ENCODE measurements at regions not wholly inside any gene's neighbourhood (a gene's known extent, or its start where the extent isn't known, plus 50 kb on each side); places are given as distances from the start of the nearest gene placed in this dataset.

GRCh38 chr3:177931346-177931745 is 604.9 kb upstream of the KCNMB2 start:
- intact Hi-C loops (cut with DNase I; ENCODE audit: low total_unique reads) = no loop called here
- TF ChIP-seq POLR2A (IDR thresholded peaks at IDR 0.05) = no peak
- TF ChIP-seq CTCF (IDR thresholded peaks at IDR 0.05 in 4 of 5, conservative IDR thresholded peaks at IDR 0.05 in 1 of 5) = no peak
- in situ Hi-C loops (cut with MboI; ENCODE audit: low sequenced_read_pairs in 4 of 4) = no loop called here
- Histone ChIP-seq H3K9me3 (no peaks in the 10 kb centered on the region), H3K4me1 (peaks cover 15 to 40% of the 10 kb centered on the region in 2 donors), H3K4me3 (no peak overlapping the region), H3K27me3 (no peaks in the 10 kb centered on the region), H3K27ac (no peak overlapping the region), H3K36me3 (no peaks in the 10 kb centered on the region)
- ATAC-seq (no peak), DNase-seq (no peak)

- Histone ChIP-seq H3K27me3 (no peaks in the 10 kb centered on the region), H3K27ac (no peak overlapping the region), H3K4me3 (no peak overlapping the region), H3K36me3 (no peaks in the 10 kb centered on the region), H3K4me1 (peaks cover 15 to 40% of the 10 kb centered on the region in 2 donors), H3K9me3 (no peaks in the 10 kb centered on the region)
- DNase-seq (no peak), ATAC-seq (no peak)
- TF ChIP-seq CTCF (IDR thresholded peaks at IDR 0.05 in 4 of 5, conservative IDR thresholded peaks at IDR 0.05 in 1 of 5) = no peak
- TF ChIP-seq POLR2A (IDR thresholded peaks at IDR 0.05) = no peak
- in situ Hi-C loops (cut with MboI; ENCODE audit: low sequenced_read_pairs in 4 of 4) = no loop called here
- intact Hi-C loops (cut with DNase I; ENCODE audit: low total_unique reads) = no loop called here
Observed at GRCh38 chr3:177932346-177932745, 603.9 kb upstream of the KCNMB2 start.

GRCh38 chr3:177932750-177933660 is 603.2 kb upstream of the KCNMB2 start:
- Histone ChIP-seq H3K27ac (no peak overlapping the region), H3K4me3 (no peak overlapping the region), H3K4me1 (peaks cover 15 to 40% of the 10 kb centered on the region in 2 donors), H3K36me3 (no peaks in the 10 kb centered on the region), H3K27me3 (no peaks in the 10 kb centered on the region), H3K9me3 (no peaks in the 10 kb centered on the region)
- intact Hi-C loops (cut with DNase I; ENCODE audit: low total_unique reads) = no loop called here
- no peak for DNase-seq
- in situ Hi-C loops (cut with MboI; ENCODE audit: low sequenced_read_pairs in 4 of 4) = no loop called here
- ATAC-seq = peak in 1 of 2 donors; percentile 25
- no peak for TF ChIP-seq CTCF (IDR thresholded peaks at IDR 0.05 in 4 of 5, conservative IDR thresholded peaks at IDR 0.05 in 1 of 5)
- TF ChIP-seq POLR2A (IDR thresholded peaks at IDR 0.05) = no peak

- DNase-seq = peak in 1 of 2 donors; percentile 20
- no peaks in the 10 kb centered on the region for H3K27me3 ChIP-seq
- no peaks in the 10 kb centered on the region for H3K36me3 ChIP-seq
- no peak overlapping the region for H3K27ac ChIP-seq
- no peak for TF ChIP-seq POLR2A (IDR thresholded peaks at IDR 0.05)
- TF ChIP-seq CTCF (IDR thresholded peaks at IDR 0.05 in 4 of 5, conservative IDR thresholded peaks at IDR 0.05 in 1 of 5) = no peak
- in situ Hi-C loops (cut with MboI; ENCODE audit: low sequenced_read_pairs in 4 of 4) (no loop called here), intact Hi-C loops (cut with DNase I; ENCODE audit: low total_unique reads) (no loop called here)
- H3K4me1 ChIP-seq = peaks cover 15 to 40% of the 10 kb centered on the region in 2 donors
- no peaks in the 10 kb centered on the region for H3K9me3 ChIP-seq
- no peak for ATAC-seq
- no peak overlapping the region for H3K4me3 ChIP-seq
Observed at GRCh38 chr3:177934001-177934891, 602.0 kb upstream of the KCNMB2 start.
